ENCODE measurements at regions not wholly inside any gene's neighbourhood (a gene's known extent, or its start where the extent isn't known, plus 50 kb on each side); places are given as distances from the start of the nearest gene placed in this dataset.

- intact Hi-C loops (cut with DNase I), result no loop called here
These were observed 1518.4 kb downstream of the UQCRFS1 start for GRCh38 chr19:27694361-27695055.

DNA sequence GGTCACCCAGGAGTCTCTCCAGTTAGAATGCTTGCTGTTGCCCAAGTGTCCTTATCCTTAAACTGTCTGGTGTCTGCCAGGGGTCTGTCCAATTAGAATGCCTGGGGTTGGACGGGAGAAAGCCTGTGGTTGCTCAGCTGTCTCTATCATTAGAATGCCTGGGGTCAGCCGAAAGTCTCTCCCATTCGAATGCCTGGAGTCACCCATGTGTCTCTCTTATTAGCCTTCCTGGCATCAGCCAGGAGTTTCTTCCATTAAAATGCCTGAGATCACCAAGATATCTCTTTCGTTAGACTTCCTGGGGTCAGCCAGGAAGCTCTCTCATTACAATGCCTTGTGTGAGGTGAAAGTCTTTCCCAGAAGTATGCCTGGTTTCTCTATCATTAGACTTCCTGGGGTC lies 1521.0 kb downstream of the UQCRFS1 start:
- ATAC-seq, result no peak
- Histone ChIP-seq H3K27me3 (no peaks in the 10 kb centered on the region), H3K4me1 (no peaks in the 10 kb centered on the region), H3K4me3 (no peak overlapping the region), H3K9me3 (peaks cover 0 to 25% (median 0%) of the 10 kb centered on the region in 3 donors), H3K36me3 (replicated peaks in 1 of 2; ENCODE audit: insufficient read depth in 1 of 2, low read depth in 2 of 2) (no peaks in the 10 kb centered on the region), H3K27ac (no peak overlapping the region)
- TF ChIP-seq POLR2A (IDR thresholded peaks at IDR 0.05), result no peak
- TF ChIP-seq, protein P1, sequence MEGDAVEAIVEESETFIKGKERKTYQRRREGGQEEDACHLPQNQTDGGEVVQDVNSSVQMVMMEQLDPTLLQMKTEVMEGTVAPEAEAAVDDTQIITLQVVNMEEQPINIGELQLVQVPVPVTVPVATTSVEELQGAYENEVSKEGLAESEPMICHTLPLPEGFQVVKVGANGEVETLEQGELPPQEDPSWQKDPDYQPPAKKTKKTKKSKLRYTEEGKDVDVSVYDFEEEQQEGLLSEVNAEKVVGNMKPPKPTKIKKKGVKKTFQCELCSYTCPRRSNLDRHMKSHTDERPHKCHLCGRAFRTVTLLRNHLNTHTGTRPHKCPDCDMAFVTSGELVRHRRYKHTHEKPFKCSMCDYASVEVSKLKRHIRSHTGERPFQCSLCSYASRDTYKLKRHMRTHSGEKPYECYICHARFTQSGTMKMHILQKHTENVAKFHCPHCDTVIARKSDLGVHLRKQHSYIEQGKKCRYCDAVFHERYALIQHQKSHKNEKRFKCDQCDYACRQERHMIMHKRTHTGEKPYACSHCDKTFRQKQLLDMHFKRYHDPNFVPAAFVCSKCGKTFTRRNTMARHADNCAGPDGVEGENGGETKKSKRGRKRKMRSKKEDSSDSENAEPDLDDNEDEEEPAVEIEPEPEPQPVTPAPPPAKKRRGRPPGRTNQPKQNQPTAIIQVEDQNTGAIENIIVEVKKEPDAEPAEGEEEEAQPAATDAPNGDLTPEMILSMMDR (IDR thresholded peaks at IDR 0.05), result no peak
- intact Hi-C loops (cut with DNase I), result no loop called here
- 37 to 65% methylated on average over 4 of the region's 4 CpGs for WGBS, 2 donors
- DNase-seq, result no peak

More at GRCh38 chr19:27694361-27695055, 1518.4 kb downstream of the UQCRFS1 start:
- no peaks in the 10 kb centered on the region for H3K4me1 ChIP-seq
- H3K4me3 ChIP-seq, result no peak overlapping the region
- ATAC-seq (no peak), DNase-seq (no peak)
- peaks cover 0 to 28% (median 0%) of the 10 kb centered on the region in 3 donors for H3K9me3 ChIP-seq
- H3K27me3 ChIP-seq, result no peaks in the 10 kb centered on the region
- 47 to 56% methylated on average over 2 to 3 of the region's 3 CpGs for WGBS, 2 donors
- no peaks in the 10 kb centered on the region for H3K36me3 ChIP-seq (replicated peaks in 1 of 2; ENCODE audit: insufficient read depth in 1 of 2, low read depth in 2 of 2)
- TF ChIP-seq POLR2A (IDR thresholded peaks at IDR 0.05), result no peak
- TF ChIP-seq, protein P1 (IDR thresholded peaks at IDR 0.05), result no peak
- no peak overlapping the region for H3K27ac ChIP-seq

- Histone ChIP-seq H3K36me3 (replicated peaks in 1 of 2; ENCODE audit: insufficient read depth in 1 of 2, low read depth in 2 of 2) (no peaks in the 10 kb centered on the region), H3K4me3 (no peak overlapping the region), H3K4me1 (no peaks in the 10 kb centered on the region), H3K27ac (no peak overlapping the region), H3K27me3 (no peaks in the 10 kb centered on the region), H3K9me3 (peaks cover 0 to 22% (median 0%) of the 10 kb centered on the region in 3 donors)
- 30 to 46% methylated on average over 4 of the region's 4 CpGs for WGBS, 2 donors
- DNase-seq (no peak), ATAC-seq (no peak)
- TF ChIP-seq, protein P1 (IDR thresholded peaks at IDR 0.05), result no peak
- TF ChIP-seq POLR2A (IDR thresholded peaks at IDR 0.05), result no peak
- intact Hi-C loops (cut with DNase I), result no loop called here
These were observed 1523.2 kb downstream of the UQCRFS1 start for GRCh38 chr19:27689734-27690241.

DNA sequence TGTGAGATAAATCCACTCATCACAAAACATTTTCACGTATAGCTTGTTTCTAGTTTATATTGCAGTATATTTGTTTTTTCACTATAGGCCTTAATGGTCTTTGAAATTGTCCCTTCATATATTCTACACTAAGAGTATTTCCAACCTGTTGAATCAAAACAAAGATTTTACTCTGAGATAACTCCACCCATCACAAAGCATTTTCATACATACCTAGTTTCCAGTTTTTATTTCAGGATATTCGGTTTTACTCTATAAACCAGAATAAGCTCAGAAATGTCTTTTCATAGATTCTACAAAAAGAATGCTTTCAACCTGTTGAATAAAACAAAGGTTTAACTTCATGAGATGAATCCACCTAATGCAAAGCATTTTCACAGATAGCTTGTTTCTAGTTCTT lies 1528.7 kb downstream of the UQCRFS1 start:
- TF ChIP-seq POLR2A (IDR thresholded peaks at IDR 0.05), result no peak
- TF ChIP-seq, protein P1 (IDR thresholded peaks at IDR 0.05), result no peak
- H3K27ac ChIP-seq, result no peak overlapping the region
- no peaks in the 10 kb centered on the region for H3K4me1 ChIP-seq
- peaks cover 0 to 2% (median under 1%) of the 10 kb centered on the region in 3 donors for H3K9me3 ChIP-seq
- H3K27me3 ChIP-seq, result no peaks in the 10 kb centered on the region
- intact Hi-C loops (cut with DNase I), result no loop called here
- no peak for ATAC-seq
- H3K4me3 ChIP-seq, result no peak overlapping the region
- DNase-seq, result no peak
- 80% methylated on average over 2 of the region's 2 CpGs for WGBS, 2 donors
- H3K36me3 ChIP-seq (replicated peaks in 1 of 2; ENCODE audit: insufficient read depth in 1 of 2, low read depth in 2 of 2), result no peaks in the 10 kb centered on the region

- intact Hi-C loops (cut with DNase I), result no loop called here
- TF ChIP-seq, protein P1 (IDR thresholded peaks at IDR 0.05), result no peak
- TF ChIP-seq POLR2A (IDR thresholded peaks at IDR 0.05), result no peak
- H3K27me3 ChIP-seq, result no peaks in the 10 kb centered on the region
- 47 to 48% methylated on average over 3 of the region's 3 CpGs for WGBS, 2 donors
- no peak for DNase-seq
- H3K4me3 ChIP-seq, result no peak overlapping the region
- no peak for ATAC-seq
- H3K27ac ChIP-seq, result no peak overlapping the region
- no peaks in the 10 kb centered on the region for H3K36me3 ChIP-seq (replicated peaks in 1 of 2; ENCODE audit: insufficient read depth in 1 of 2, low read depth in 2 of 2)
- H3K9me3 ChIP-seq, result peaks cover 0 to 7% (median 2%) of the 10 kb centered on the region in 3 donors
- H3K4me1 ChIP-seq, result no peaks in the 10 kb centered on the region
These were observed 1531.0 kb downstream of the UQCRFS1 start for GRCh38 chr19:27681972-27682371.
